GM18870 (cell line): ENCODE measurements at regions not wholly inside any gene's neighbourhood (a gene's known extent, or its start where the extent isn't known, plus 50 kb on each side); places are given as distances from the start of the nearest gene placed in this dataset.
"Not testable (repeated sequence)": the region's sequence is repeated elsewhere in the genome, so short reads cannot be mapped to it uniquely, and the experiment has no call there.

ENCODE experiments used
- ATAC-seq: cut with Tn5 transposase; IDR thresholded peaks from one replicate; pipeline ENCODE4 v1.9.1; 2021; ENCODE audit warnings: moderate library complexity; ENCODE audit not compliant: unreplicated experiment

DNA sequence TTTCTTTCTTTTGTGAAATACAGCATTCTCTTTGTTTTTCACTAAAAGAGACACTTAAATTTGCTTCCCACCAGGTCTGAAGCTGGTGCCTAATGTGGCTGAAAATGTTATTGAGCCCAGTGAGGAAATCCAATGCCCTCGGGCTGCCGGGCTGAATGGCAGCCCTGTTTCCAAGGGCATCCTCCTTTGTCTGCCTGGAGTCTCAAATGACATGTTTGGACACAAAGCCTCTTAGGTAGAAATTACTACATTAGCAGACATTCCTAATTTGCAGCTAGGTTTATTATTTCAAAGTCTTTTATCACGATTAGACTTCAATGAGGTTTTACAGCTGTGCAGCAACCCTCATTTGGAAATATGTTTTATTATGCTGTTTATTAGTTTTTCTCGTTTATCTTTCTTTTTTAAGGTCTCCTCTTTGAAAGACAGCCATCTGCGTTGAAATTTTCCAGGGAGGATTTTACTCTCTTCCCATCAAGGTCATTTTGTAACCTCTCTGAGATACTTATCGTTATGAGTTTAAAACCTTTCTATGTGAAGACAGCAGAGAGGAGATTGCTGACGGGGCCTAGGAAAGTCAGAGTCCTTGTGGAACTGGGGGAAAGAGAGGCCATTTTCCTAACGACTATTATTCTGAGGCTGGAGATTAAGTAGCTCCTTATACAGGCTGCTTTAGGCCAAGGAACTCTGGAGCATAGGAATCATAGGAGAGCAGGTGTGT is 59.0 kb upstream of the ZNF532 start:
- ATAC-seq, result no peak

GRCh38 chr18:58806826-58807714 is 57.6 kb upstream of the ZNF532 start:
- peak; percentile 96 for ATAC-seq

DNA sequence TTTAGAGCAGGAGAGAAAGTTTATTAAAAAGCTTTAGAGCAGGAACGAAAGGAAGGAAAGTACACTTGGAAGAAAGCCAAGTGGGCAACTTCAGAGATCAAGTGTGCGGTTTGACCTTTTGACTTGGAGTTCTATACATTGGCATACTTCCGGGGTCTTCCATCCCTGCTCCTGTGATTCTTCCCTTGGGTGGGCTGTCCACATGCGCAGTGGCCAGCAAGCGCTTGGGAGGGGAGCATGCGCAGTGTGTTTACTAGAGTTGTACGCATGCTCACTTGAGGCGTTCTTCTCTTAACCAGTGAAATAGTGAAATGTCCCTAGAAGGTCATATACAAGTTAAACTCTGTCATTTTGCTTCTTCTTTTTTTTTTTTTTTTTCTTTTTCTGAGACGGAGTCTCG is 56.9 kb upstream of the ZNF532 start:
- ATAC-seq, result no peak

- no peak for ATAC-seq
Measured at GRCh38 chr18:58808349-58808748, 56.3 kb upstream of the ZNF532 start.

DNA sequence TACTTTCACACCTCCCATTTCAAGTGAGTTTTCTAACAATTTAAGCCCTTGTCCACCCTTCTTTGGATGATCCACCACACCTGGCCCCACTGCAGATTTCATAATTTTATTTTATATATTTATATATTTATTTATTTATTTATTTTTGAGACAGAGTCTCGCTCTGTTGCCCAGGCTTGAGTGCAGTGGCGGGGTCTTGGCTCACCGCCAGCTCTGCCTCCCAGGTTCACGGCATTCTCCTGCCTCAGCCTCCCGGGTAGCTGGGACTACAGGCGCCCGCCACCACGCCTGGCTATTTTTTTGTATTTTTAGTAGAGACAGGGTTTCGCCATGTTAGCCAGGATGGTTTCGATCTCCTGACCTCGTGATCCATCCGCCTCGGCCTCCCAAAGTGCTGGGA is 52.8 kb upstream of the ZNF532 start:
- not testable (repeated sequence) for ATAC-seq

DNA sequence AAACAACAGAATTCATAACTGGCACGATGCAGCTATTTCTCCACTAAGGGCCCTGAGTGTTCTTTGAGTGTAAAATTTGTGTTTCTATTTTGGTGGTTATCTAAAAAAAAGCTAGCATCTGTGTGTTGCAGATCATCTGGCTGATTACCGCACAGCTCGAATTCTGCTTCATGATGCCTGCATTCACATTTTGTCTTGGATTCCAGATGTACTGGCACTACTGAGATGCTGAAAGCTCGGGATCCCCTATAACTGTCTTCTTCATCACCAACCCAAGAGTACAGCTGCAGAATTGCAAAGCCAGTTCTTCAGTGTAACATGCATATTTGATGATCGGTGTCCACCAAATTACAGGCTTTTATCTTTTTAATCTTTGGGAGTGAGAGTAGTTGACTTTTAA is 51.6 kb upstream of the ZNF532 start:
- ATAC-seq, result no peak

DNA sequence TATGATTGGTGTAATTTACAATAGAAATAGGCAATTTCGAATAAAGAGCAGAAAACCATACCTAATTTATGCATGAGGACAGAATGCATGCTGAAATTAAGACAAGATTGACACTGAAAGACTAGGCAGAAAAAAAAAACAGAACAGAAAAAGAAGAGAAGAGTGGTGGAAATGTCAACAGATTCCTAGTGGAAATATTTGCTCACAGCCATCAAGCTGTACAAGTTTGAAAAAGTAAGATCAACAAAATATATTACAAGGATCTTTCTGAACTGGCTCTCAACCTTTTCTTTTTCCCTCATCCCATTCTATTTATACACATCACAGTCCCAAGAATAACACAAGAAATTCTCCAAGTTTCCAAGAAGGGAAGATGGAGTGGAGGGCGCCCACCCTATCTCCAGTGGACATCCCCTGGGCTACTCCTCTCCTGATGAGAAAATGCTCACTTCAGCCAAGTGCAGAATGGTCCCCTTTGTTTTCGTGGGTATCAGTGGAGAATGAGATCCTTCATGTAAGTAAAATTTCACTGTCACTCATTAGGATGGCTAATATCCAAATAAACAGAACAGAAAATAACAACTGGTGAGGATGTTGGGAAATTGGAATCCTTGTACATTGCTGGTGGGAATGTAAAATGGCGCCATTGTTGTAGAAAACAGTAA is 51.0 kb upstream of the ZNF532 start:
- no peak for ATAC-seq

- ATAC-seq, result no peak
Measured at GRCh38 chr18:58814317-58814716, 50.4 kb upstream of the ZNF532 start.
